Mucosa of rectum (tissue), 2 donors: ENCODE measurements at regions not wholly inside any gene's neighbourhood (a gene's known extent, or its start where the extent isn't known, plus 50 kb on each side); places are given as distances from the start of the nearest gene placed in this dataset.

ENCODE experiments used
- H3K27ac ChIP-seq, 2 donors: one replicate each; pipeline ENCODE4 v1.7.0; 2013; ENCODE audit warnings: inconsistent platforms in 2 of 2, low read depth in 2 of 2, low read length in 2 of 2
- H3K27me3 ChIP-seq, 2 donors: one replicate each; pipeline ENCODE4 v1.7.0; 2013; ENCODE audit warnings: low read length in 2 of 2; ENCODE audit not compliant: control insufficient read depth in 2 of 2, insufficient read depth in 2 of 2
- H3K36me3 ChIP-seq, 2 donors: one replicate each; pipeline ENCODE4 v1.7.0; 2013; ENCODE audit warnings: low read length in 2 of 2; ENCODE audit not compliant: control insufficient read depth in 2 of 2, insufficient read depth in 2 of 2
- H3K4me1 ChIP-seq, 2 donors: one replicate each; pipeline ENCODE4 v1.7.0; 2013; ENCODE audit warnings: low read length in 2 of 2, mild to moderate bottlenecking in 1 of 2; ENCODE audit not compliant: control insufficient read depth in 2 of 2, insufficient read depth in 2 of 2
- H3K4me3 ChIP-seq, 2 donors: one replicate each; pipeline ENCODE4 v1.7.0; 2013; ENCODE audit warnings: low read length in 2 of 2
- H3K9ac ChIP-seq, 2 donors: one replicate each; pipeline ENCODE4 v1.7.0; 2013; ENCODE audit warnings: low read length in 2 of 2, low read depth in 1 of 2, mild to moderate bottlenecking in 1 of 2
- H3K9me3 ChIP-seq, 2 donors: one replicate each; pipeline ENCODE4 v1.7.0; 2013; ENCODE audit warnings: low read length in 2 of 2; ENCODE audit not compliant: control insufficient read depth in 2 of 2
- donor health status: healthy.
- donor health status: Normal muscosa, but diverticular disease.

GRCh38 chr16:52976539-52977167 is 76.0 kb downstream of the CHD9NB start:
- Histone ChIP-seq H3K9ac (no peak overlapping the region), H3K36me3 (no peaks in the 10 kb centered on the region), H3K27me3 (no peaks in the 10 kb centered on the region), H3K4me1 (no peaks in the 10 kb centered on the region), H3K9me3 (no peaks in the 10 kb centered on the region), H3K27ac (no peak overlapping the region), H3K4me3 (no peak overlapping the region)

DNA sequence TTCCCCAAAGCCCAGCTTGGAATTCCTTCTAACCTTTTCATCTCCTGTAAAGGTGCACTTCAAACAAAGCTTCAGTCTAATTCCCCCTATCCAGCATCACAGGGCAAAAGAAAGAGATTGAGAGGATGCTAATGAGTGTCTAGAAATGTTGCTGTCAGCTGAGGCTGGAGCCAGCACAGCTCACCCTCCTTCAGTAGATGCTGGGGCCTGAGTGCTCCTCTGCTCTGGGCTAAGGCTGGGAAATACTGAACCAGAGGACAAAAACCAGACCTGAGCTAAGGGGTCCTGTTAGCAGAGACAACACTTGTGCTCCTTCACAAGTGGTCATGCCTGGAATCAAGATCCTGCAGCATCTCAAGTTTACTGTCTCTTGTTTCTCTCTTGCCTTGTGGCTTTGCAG is 85.0 kb downstream of the CHD9NB start:
- Histone ChIP-seq H3K27me3 (no peaks in the 10 kb centered on the region), H3K36me3 (no peaks in the 10 kb centered on the region), H3K4me3 (no peak overlapping the region), H3K4me1 (no peaks in the 10 kb centered on the region), H3K27ac (no peak overlapping the region), H3K9me3 (no peaks in the 10 kb centered on the region), H3K9ac (no peak overlapping the region)

DNA sequence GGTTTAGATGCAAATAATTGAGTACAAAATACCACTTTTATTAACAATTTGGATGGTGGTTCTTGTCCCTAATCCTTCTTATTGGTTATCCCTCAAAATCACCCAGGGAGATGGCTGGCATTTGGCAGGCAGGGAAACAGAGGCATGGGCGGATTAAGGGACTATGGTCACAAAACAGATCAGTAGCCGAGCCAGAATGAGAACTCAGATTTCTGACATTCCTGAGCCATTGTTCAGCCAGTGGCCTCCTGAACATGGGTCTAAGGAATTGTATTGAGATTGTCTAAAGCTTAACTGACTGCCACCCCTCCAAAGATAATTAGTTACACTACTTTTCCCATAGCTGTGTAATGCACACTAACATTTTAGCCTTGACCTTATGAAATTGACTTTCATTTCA is 88.4 kb downstream of the CHD9NB start:
- H3K4me3 ChIP-seq, result no peak overlapping the region
- no peaks in the 10 kb centered on the region for H3K36me3 ChIP-seq
- no peaks in the 10 kb centered on the region for H3K9me3 ChIP-seq
- no peaks in the 10 kb centered on the region for H3K27me3 ChIP-seq
- H3K27ac ChIP-seq, result no peak overlapping the region
- H3K9ac ChIP-seq, result no peak overlapping the region
- H3K4me1 ChIP-seq, result no peaks in the 10 kb centered on the region

GRCh38 chr16:52963855-52964242 is 88.8 kb downstream of the CHD9NB start:
- Histone ChIP-seq H3K9ac (no peak overlapping the region), H3K4me3 (no peak overlapping the region), H3K9me3 (no peaks in the 10 kb centered on the region), H3K4me1 (no peaks in the 10 kb centered on the region), H3K36me3 (no peaks in the 10 kb centered on the region), H3K27me3 (no peaks in the 10 kb centered on the region), H3K27ac (no peak overlapping the region)

GRCh38 chr16:52963212-52963854 is 89.4 kb downstream of the CHD9NB start:
- H3K36me3 ChIP-seq, result no peaks in the 10 kb centered on the region
- H3K4me3 ChIP-seq, result no peak overlapping the region
- no peak overlapping the region for H3K9ac ChIP-seq
- no peaks in the 10 kb centered on the region for H3K9me3 ChIP-seq
- no peaks in the 10 kb centered on the region for H3K4me1 ChIP-seq
- H3K27me3 ChIP-seq, result no peaks in the 10 kb centered on the region
- H3K27ac ChIP-seq, result no peak overlapping the region

DNA sequence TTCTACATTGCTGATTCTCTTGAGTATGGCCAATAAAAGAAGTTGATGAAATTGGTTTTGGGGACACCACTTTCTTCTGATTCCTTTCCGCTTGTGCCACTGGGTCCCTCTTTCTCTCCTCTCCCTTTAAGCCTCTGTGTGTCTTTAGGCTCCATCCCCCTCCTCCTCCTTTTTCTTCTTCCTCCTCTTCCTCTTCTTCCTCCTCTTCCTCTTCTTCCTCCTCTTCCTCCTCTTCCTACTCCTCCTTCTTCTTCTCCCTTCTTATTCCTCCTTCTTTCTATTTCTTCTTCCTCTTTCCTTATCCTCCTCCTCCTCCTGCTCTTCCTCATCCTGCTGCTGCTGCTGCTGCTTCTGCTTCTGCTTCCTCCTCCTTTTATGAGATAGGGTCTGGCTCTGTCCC is 93.7 kb downstream of the CHD9NB start:
- Histone ChIP-seq H3K4me1 (no peaks in the 10 kb centered on the region), H3K36me3 (no peaks in the 10 kb centered on the region)

GRCh38 chr16:52957199-52957598 is 95.5 kb downstream of the CHD9NB start:
- Histone ChIP-seq H3K36me3 (no peaks in the 10 kb centered on the region), H3K27me3 (no peaks in the 10 kb centered on the region), H3K4me3 (no peak overlapping the region), H3K9me3 (no peaks in the 10 kb centered on the region), H3K4me1 (no peaks in the 10 kb centered on the region), H3K9ac (no peak overlapping the region), H3K27ac (no peak overlapping the region)

More for the DNA sequence above, 93.7 kb downstream of the CHD9NB start:
- Histone ChIP-seq H3K9me3 (no peaks in the 10 kb centered on the region), H3K9ac (no peak overlapping the region), H3K27ac (no peak overlapping the region), H3K27me3 (no peaks in the 10 kb centered on the region), H3K4me3 (no peak overlapping the region)

DNA sequence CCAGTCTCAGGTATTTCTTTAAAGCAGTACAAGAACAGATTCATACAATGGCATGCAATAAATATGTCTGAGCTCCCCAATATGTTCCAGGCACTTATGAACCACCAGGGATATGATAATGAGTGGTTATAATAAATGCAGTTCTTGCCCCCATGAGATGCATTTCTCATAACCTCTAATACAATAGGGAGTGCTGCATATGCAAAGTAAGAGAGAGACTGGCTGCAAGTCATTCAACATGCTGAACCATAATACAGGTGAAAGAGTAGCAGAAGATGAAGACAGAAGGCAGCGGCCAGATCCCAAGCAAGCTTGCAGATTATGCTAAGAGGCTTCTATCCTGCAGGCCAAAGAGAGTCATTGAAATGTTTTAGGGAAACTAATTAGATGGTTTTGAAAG is 96.7 kb downstream of the CHD9NB start:
- H3K27me3 ChIP-seq, result no peaks in the 10 kb centered on the region
- H3K4me1 ChIP-seq, result no peaks in the 10 kb centered on the region
- no peak overlapping the region for H3K9ac ChIP-seq
- no peaks in the 10 kb centered on the region for H3K36me3 ChIP-seq
- H3K9me3 ChIP-seq, result no peaks in the 10 kb centered on the region
- no peak overlapping the region for H3K4me3 ChIP-seq
- no peak overlapping the region for H3K27ac ChIP-seq

- no peak overlapping the region for H3K9ac ChIP-seq
- no peaks in the 10 kb centered on the region for H3K27me3 ChIP-seq
- H3K27ac ChIP-seq, result no peak overlapping the region
- no peaks in the 10 kb centered on the region for H3K36me3 ChIP-seq
- no peak overlapping the region for H3K4me3 ChIP-seq
- H3K9me3 ChIP-seq, result no peaks in the 10 kb centered on the region
- no peaks in the 10 kb centered on the region for H3K4me1 ChIP-seq
These were observed 99.5 kb downstream of the CHD9NB start for GRCh38 chr16:52953215-52953614.

GRCh38 chr16:52948946-52949345 is 103.8 kb downstream of the CHD9NB start:
- no peak overlapping the region for H3K27ac ChIP-seq

More at GRCh38 chr16:52948946-52949345, 103.8 kb downstream of the CHD9NB start:
- no peaks in the 10 kb centered on the region for H3K9me3 ChIP-seq
- no peak overlapping the region for H3K4me3 ChIP-seq
- H3K9ac ChIP-seq, result no peak overlapping the region
- H3K4me1 ChIP-seq, result no peaks in the 10 kb centered on the region
- no peaks in the 10 kb centered on the region for H3K27me3 ChIP-seq
- H3K36me3 ChIP-seq, result no peaks in the 10 kb centered on the region
